ENCODE measurements at regions not wholly inside any gene's neighbourhood (a gene's known extent, or its start where the extent isn't known, plus 50 kb on each side); places are given as distances from the start of the nearest gene placed in this dataset.

DNA sequence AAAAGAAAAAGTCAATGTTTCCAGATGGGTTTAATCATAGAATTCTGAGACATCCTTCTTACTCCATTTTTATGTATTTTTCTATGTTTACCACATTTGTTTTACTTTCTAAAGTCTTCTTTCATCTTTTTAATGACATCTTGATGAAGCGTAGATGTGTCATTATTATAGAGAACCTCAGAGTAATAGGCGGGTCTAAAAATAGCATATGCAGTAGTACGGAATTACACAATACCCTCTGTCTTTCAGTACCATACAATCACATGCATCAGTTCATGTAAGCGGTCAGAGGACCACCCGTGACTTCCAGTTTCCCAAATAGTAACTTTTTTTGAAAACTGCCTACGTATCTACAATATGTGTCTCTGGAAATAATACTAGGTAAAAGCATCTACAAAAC lies 224.0 kb downstream of the PLOD2 start:
- no peaks in the 10 kb centered on the region for H3K9me3 ChIP-seq (ENCODE audit: control insufficient read depth, low read length)
- H3K27me3 Mint-ChIP-seq (ENCODE audit: insufficient read depth) = no peaks in the 10 kb centered on the region
- no peak overlapping the region for H3K9ac ChIP-seq (ENCODE audit: extremely low read depth, low read length, poor library complexity, severe bottlenecking)
- H3K27ac Mint-ChIP-seq = no peak overlapping the region
- no peaks in the 10 kb centered on the region for H3K36me3 ChIP-seq (ENCODE audit: control insufficient read depth, insufficient read depth, low read length)
- no peaks in the 10 kb centered on the region for H3K27me3 ChIP-seq (ENCODE audit: control insufficient read depth, insufficient read depth, low read length, poor library complexity, severe bottlenecking)
- H3K4me3 ChIP-seq (ENCODE audit: low read length) = no peak overlapping the region
- no peak for DNase-seq
- H3K27ac ChIP-seq (ENCODE audit: low read depth, low read length) = no peak overlapping the region
- no peaks in the 10 kb centered on the region for H3K4me1 ChIP-seq (ENCODE audit: control insufficient read depth, insufficient read depth, low read length)
- no peaks in the 10 kb centered on the region for H3K9me3 Mint-ChIP-seq
- H3K36me3 Mint-ChIP-seq (ENCODE audit: low read depth) = no peaks in the 10 kb centered on the region
- H3K4me1 Mint-ChIP-seq = no peaks in the 10 kb centered on the region
- no peak overlapping the region for H3K4me3 Mint-ChIP-seq
- TF ChIP-seq, protein P1, sequence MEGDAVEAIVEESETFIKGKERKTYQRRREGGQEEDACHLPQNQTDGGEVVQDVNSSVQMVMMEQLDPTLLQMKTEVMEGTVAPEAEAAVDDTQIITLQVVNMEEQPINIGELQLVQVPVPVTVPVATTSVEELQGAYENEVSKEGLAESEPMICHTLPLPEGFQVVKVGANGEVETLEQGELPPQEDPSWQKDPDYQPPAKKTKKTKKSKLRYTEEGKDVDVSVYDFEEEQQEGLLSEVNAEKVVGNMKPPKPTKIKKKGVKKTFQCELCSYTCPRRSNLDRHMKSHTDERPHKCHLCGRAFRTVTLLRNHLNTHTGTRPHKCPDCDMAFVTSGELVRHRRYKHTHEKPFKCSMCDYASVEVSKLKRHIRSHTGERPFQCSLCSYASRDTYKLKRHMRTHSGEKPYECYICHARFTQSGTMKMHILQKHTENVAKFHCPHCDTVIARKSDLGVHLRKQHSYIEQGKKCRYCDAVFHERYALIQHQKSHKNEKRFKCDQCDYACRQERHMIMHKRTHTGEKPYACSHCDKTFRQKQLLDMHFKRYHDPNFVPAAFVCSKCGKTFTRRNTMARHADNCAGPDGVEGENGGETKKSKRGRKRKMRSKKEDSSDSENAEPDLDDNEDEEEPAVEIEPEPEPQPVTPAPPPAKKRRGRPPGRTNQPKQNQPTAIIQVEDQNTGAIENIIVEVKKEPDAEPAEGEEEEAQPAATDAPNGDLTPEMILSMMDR (conservative IDR thresholded peaks at IDR 0.05) = no peak
- WGBS, 2 experiments (ENCODE audit: insufficient coverage in 1 of 2, insufficient read length in 1 of 2) = 92 to 96% methylated on average over 2 to 6 of the region's 6 CpGs

DNA sequence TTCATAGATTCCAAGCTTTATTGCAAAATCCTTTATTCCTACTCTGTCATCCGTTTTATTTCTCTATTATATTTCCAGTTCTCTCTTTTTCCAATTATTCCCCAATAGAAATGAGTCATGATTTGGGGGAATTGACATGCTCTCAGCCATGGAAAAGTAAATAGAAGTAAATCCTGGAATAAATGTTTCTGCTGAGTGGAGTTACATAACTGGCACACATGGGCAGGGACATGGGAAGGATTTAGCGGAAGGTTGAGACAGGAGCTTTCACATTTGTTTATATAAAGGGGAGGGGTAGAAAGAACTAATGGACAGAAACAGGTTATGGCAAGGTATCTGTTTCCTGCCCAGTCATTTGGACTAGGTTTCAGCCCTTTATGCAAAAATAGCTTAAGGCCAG lies 221.6 kb downstream of the PLOD2 start:
- no peaks in the 10 kb centered on the region for H3K36me3 ChIP-seq (ENCODE audit: control insufficient read depth, insufficient read depth, low read length)
- H3K27ac Mint-ChIP-seq = no peak overlapping the region
- DNase-seq = no peak
- H3K9ac ChIP-seq (ENCODE audit: extremely low read depth, low read length, poor library complexity, severe bottlenecking) = no peak overlapping the region
- H3K4me3 ChIP-seq (ENCODE audit: low read length) = no peak overlapping the region
- no peaks in the 10 kb centered on the region for H3K36me3 Mint-ChIP-seq (ENCODE audit: low read depth)
- H3K9me3 ChIP-seq (ENCODE audit: control insufficient read depth, low read length) = no peaks in the 10 kb centered on the region
- TF ChIP-seq, protein P1 (conservative IDR thresholded peaks at IDR 0.05) = no peak
- no peaks in the 10 kb centered on the region for H3K27me3 ChIP-seq (ENCODE audit: control insufficient read depth, insufficient read depth, low read length, poor library complexity, severe bottlenecking)
- H3K4me1 ChIP-seq (ENCODE audit: control insufficient read depth, insufficient read depth, low read length) = no peaks in the 10 kb centered on the region
- H3K9me3 Mint-ChIP-seq = no peaks in the 10 kb centered on the region
- no peak overlapping the region for H3K4me3 Mint-ChIP-seq
- 86 to 90% methylated on average over 1 to 2 of the region's 2 CpGs for WGBS, 2 experiments (ENCODE audit: insufficient coverage in 1 of 2, insufficient read length in 1 of 2)
- peaks cover 9% of the 10 kb centered on the region for H3K4me1 Mint-ChIP-seq
- H3K27me3 Mint-ChIP-seq (ENCODE audit: insufficient read depth) = no peaks in the 10 kb centered on the region
- H3K27ac ChIP-seq (ENCODE audit: low read depth, low read length) = no peak overlapping the region

DNA sequence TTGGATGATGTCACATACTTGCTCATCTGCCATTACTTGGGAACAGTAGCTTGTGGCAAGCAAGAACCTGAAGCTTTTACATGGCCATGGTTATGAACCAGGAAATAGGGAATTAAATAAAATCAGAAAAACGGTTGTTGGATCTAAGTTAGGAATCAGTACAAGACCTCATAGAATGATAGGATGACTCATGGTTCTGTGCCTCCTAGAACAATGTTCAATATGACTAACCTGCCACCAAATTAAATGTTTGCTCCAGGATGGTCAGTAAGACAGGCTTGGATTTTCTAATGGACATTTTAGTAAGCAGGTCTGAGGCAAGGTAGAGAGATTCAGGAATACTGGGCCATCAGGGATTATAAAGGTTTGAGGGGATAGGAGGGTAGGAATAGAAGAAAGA lies 218.9 kb downstream of the PLOD2 start:
- Histone ChIP-seq H3K9me3 (ENCODE audit: control insufficient read depth, low read length) (no peaks in the 10 kb centered on the region), H3K4me3 (ENCODE audit: low read length) (no peak overlapping the region), H3K27me3 (ENCODE audit: control insufficient read depth, insufficient read depth, low read length, poor library complexity, severe bottlenecking) (no peaks in the 10 kb centered on the region), H3K9ac (ENCODE audit: extremely low read depth, low read length, poor library complexity, severe bottlenecking) (no peak overlapping the region), H3K36me3 (ENCODE audit: control insufficient read depth, insufficient read depth, low read length) (no peaks in the 10 kb centered on the region), H3K4me1 (ENCODE audit: control insufficient read depth, insufficient read depth, low read length) (peaks cover 7% of the 10 kb centered on the region), H3K27ac (ENCODE audit: low read depth, low read length) (no peak overlapping the region)
- DNase-seq = no peak
- no peaks in the 10 kb centered on the region for H3K9me3 Mint-ChIP-seq
- no peaks in the 10 kb centered on the region for H3K27me3 Mint-ChIP-seq (ENCODE audit: insufficient read depth)
- H3K4me3 Mint-ChIP-seq = no peak overlapping the region
- no peaks in the 10 kb centered on the region for H3K36me3 Mint-ChIP-seq (ENCODE audit: low read depth)
- WGBS, 2 experiments (ENCODE audit: insufficient coverage in 1 of 2, insufficient read length in 1 of 2) = 86 to 100% methylated on average over 1 of the region's 1 CpG
- no peak overlapping the region for H3K27ac Mint-ChIP-seq
- TF ChIP-seq, protein P1 (conservative IDR thresholded peaks at IDR 0.05) = no peak
- peaks cover 25% of the 10 kb centered on the region for H3K4me1 Mint-ChIP-seq
